Uterus (tissue), 3 donors: ENCODE measurements at regions not wholly inside any gene's neighbourhood (a gene's known extent, or its start where the extent isn't known, plus 50 kb on each side); places are given as distances from the start of the nearest gene placed in this dataset.

Experiments
- DNase-seq, 2 donors: peaks; one replicate each; pipeline ENCODE4 v3.0.0-alpha.2; 2019 to 2020
- H3K27ac ChIP-seq, 2 donors: fragments of 200-600 bp; sonication (generic); 1 replicate in 1 of 2; 2 replicates in 1 of 2; pipeline ENCODE4 v1.5.1; 2016 to 2018
- H3K27me3 ChIP-seq, 2 donors: fragments of 200-600 bp; sonication (generic); one replicate each; pipeline ENCODE4 v1.5.1; 2018 to 2019; ENCODE audit warnings: control low read depth in 1 of 2
- H3K36me3 ChIP-seq, 2 donors: fragments of 200-600 bp; sonication (generic); one replicate each; pipeline ENCODE4 v1.5.1; 2019; ENCODE audit warnings: control low read depth in 1 of 2
- H3K4me1 ChIP-seq, 2 donors: fragments of 200-600 bp; sonication (generic); one replicate each; pipeline ENCODE4 v1.5.1; 2018 to 2019; ENCODE audit warnings: control low read depth in 1 of 2
- H3K4me3 ChIP-seq, 2 donors: fragments of 200-600 bp; sonication (generic); 1 replicate in 1 of 2; 2 replicates in 1 of 2; pipeline ENCODE4 v1.5.1; 2018 to 2019; ENCODE audit warnings: mild to moderate bottlenecking in 1 of 2
- H3K9me3 ChIP-seq, 2 donors: fragments of 200-600 bp; sonication (generic); one replicate each; pipeline ENCODE4 v1.5.1; 2019; ENCODE audit warnings: control low read depth in 1 of 2
- POLR2A ChIP-seq, 2 donors: fragments of 450-650 bp; IDR thresholded peaks; one replicate each; pipeline ENCODE4 v1.6.1; 2016; ENCODE audit warnings: antibody characterized with exemption in 2 of 2, mild to moderate bottlenecking in 1 of 2, moderate library complexity in 1 of 2
- intact Hi-C: fragments of 100-400 bp; cut with DNase I; formaldehyde crosslinking; loops from one replicate; pipeline ENCODE4 v1.15.1; 2023; ENCODE audit warnings: low total_unique reads
- TF ChIP-seq, protein P1 (sequence below), 4 experiments: fragments of 200-600 bp in 2 of 4; fragments of 450-650 bp in 2 of 4; sonication (generic) in 2 of 4; IDR thresholded peaks; one replicate each; pipeline ENCODE4 v1.5.1; 2016 to 2019; ENCODE audit warnings: antibody characterized with exemption in 4 of 4, mild to moderate bottlenecking in 2 of 4, moderate library complexity in 1 of 4
- donor health status: DM: yes; HTN: yes; CAD: no.

GRCh38 chr3:45312836-45313493 is 75.4 kb upstream of the LARS2 start:
- intact Hi-C loops = no loop called here
- no peak for TF ChIP-seq POLR2A (IDR thresholded peaks at IDR 0.05)
- TF ChIP-seq, protein P1, sequence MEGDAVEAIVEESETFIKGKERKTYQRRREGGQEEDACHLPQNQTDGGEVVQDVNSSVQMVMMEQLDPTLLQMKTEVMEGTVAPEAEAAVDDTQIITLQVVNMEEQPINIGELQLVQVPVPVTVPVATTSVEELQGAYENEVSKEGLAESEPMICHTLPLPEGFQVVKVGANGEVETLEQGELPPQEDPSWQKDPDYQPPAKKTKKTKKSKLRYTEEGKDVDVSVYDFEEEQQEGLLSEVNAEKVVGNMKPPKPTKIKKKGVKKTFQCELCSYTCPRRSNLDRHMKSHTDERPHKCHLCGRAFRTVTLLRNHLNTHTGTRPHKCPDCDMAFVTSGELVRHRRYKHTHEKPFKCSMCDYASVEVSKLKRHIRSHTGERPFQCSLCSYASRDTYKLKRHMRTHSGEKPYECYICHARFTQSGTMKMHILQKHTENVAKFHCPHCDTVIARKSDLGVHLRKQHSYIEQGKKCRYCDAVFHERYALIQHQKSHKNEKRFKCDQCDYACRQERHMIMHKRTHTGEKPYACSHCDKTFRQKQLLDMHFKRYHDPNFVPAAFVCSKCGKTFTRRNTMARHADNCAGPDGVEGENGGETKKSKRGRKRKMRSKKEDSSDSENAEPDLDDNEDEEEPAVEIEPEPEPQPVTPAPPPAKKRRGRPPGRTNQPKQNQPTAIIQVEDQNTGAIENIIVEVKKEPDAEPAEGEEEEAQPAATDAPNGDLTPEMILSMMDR (IDR thresholded peaks at IDR 0.05) = no peak
- no peak overlapping the region for H3K27ac ChIP-seq
- H3K4me1 ChIP-seq = no peaks in the 10 kb centered on the region
- H3K4me3 ChIP-seq = no peak overlapping the region
- no peaks in the 10 kb centered on the region for H3K9me3 ChIP-seq
- no peaks in the 10 kb centered on the region for H3K36me3 ChIP-seq
- no peak for DNase-seq
- no peaks in the 10 kb centered on the region for H3K27me3 ChIP-seq

GRCh38 chr3:45313743-45314403 is 74.5 kb upstream of the LARS2 start:
- no peaks in the 10 kb centered on the region for H3K36me3 ChIP-seq
- H3K9me3 ChIP-seq = no peaks in the 10 kb centered on the region
- no peak for DNase-seq
- intact Hi-C loops = no loop called here
- TF ChIP-seq, protein P1 (IDR thresholded peaks at IDR 0.05) = no peak
- no peak for TF ChIP-seq POLR2A (IDR thresholded peaks at IDR 0.05)
- H3K27ac ChIP-seq = no peak overlapping the region
- H3K4me3 ChIP-seq = no peak overlapping the region
- no peaks in the 10 kb centered on the region for H3K27me3 ChIP-seq
- no peaks in the 10 kb centered on the region for H3K4me1 ChIP-seq

- no peak for DNase-seq
- H3K27me3 ChIP-seq = no peaks in the 10 kb centered on the region
- H3K9me3 ChIP-seq = no peaks in the 10 kb centered on the region
- no peak overlapping the region for H3K27ac ChIP-seq
- no peak for TF ChIP-seq POLR2A (IDR thresholded peaks at IDR 0.05)
- TF ChIP-seq, protein P1 (IDR thresholded peaks at IDR 0.05) = no peak
- no peaks in the 10 kb centered on the region for H3K4me1 ChIP-seq
- intact Hi-C loops = no loop called here
- H3K4me3 ChIP-seq = no peak overlapping the region
- no peaks in the 10 kb centered on the region for H3K36me3 ChIP-seq
Observed at GRCh38 chr3:45317710-45318109, 70.7 kb upstream of the LARS2 start.

GRCh38 chr3:45318689-45319088 is 69.7 kb upstream of the LARS2 start:
- Histone ChIP-seq H3K9me3 (no peaks in the 10 kb centered on the region), H3K36me3 (no peaks in the 10 kb centered on the region), H3K27me3 (no peaks in the 10 kb centered on the region), H3K27ac (no peak overlapping the region), H3K4me3 (no peak overlapping the region), H3K4me1 (no peaks in the 10 kb centered on the region)
- TF ChIP-seq, protein P1 (IDR thresholded peaks at IDR 0.05) = no peak
- no peak for TF ChIP-seq POLR2A (IDR thresholded peaks at IDR 0.05)
- no peak for DNase-seq
- intact Hi-C loops = no loop called here

- intact Hi-C loops = no loop called here
- Histone ChIP-seq H3K4me3 (no peak overlapping the region), H3K27me3 (no peaks in the 10 kb centered on the region), H3K27ac (no peak overlapping the region), H3K9me3 (no peaks in the 10 kb centered on the region), H3K4me1 (no peaks in the 10 kb centered on the region), H3K36me3 (no peaks in the 10 kb centered on the region)
- no peak for DNase-seq
- TF ChIP-seq POLR2A (IDR thresholded peaks at IDR 0.05) = no peak
- TF ChIP-seq, protein P1 (IDR thresholded peaks at IDR 0.05) = no peak
Observed at GRCh38 chr3:45319231-45319995, 69.0 kb upstream of the LARS2 start.
